ENCODE measurements at regions not wholly inside any gene's neighbourhood (a gene's known extent, or its start where the extent isn't known, plus 50 kb on each side); places are given as distances from the start of the nearest gene placed in this dataset.

GRCh38 chr1:239647964-239648632 lies 261.7 kb downstream of the CHRM3 start:
- TF ChIP-seq, protein P1, sequence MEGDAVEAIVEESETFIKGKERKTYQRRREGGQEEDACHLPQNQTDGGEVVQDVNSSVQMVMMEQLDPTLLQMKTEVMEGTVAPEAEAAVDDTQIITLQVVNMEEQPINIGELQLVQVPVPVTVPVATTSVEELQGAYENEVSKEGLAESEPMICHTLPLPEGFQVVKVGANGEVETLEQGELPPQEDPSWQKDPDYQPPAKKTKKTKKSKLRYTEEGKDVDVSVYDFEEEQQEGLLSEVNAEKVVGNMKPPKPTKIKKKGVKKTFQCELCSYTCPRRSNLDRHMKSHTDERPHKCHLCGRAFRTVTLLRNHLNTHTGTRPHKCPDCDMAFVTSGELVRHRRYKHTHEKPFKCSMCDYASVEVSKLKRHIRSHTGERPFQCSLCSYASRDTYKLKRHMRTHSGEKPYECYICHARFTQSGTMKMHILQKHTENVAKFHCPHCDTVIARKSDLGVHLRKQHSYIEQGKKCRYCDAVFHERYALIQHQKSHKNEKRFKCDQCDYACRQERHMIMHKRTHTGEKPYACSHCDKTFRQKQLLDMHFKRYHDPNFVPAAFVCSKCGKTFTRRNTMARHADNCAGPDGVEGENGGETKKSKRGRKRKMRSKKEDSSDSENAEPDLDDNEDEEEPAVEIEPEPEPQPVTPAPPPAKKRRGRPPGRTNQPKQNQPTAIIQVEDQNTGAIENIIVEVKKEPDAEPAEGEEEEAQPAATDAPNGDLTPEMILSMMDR (IDR thresholded peaks at IDR 0.05; ENCODE audit: unreplicated experiment), result no peak
- DNase-seq (ENCODE audit: low spot score in 2 of 2, unreplicated experiment in 2 of 2), result no peak
- Mint-ChIP-seq H3K4me3 (no peak overlapping the region), H3K27ac (no peak overlapping the region), H3K27me3 (ENCODE audit: low read depth) (no peaks in the 10 kb centered on the region), H3K36me3 (peaks cover 3% of the 10 kb centered on the region), H3K4me1 (peaks cover 6% of the 10 kb centered on the region), H3K9me3 (peaks cover 4% of the 10 kb centered on the region)

GRCh38 chr1:239655023-239655422 lies 268.7 kb downstream of the CHRM3 start:
- no peak overlapping the region for H3K27ac Mint-ChIP-seq
- peaks cover 23% of the 10 kb centered on the region for H3K4me1 Mint-ChIP-seq
- no peaks in the 10 kb centered on the region for H3K27me3 Mint-ChIP-seq (ENCODE audit: low read depth)
- H3K36me3 Mint-ChIP-seq, result no peaks in the 10 kb centered on the region
- TF ChIP-seq, protein P1 (IDR thresholded peaks at IDR 0.05; ENCODE audit: unreplicated experiment), result no peak
- no peak overlapping the region for H3K4me3 Mint-ChIP-seq
- no peak for DNase-seq (ENCODE audit: low spot score in 2 of 2, unreplicated experiment in 2 of 2)
- H3K9me3 Mint-ChIP-seq, result peaks cover 4% of the 10 kb centered on the region

DNA sequence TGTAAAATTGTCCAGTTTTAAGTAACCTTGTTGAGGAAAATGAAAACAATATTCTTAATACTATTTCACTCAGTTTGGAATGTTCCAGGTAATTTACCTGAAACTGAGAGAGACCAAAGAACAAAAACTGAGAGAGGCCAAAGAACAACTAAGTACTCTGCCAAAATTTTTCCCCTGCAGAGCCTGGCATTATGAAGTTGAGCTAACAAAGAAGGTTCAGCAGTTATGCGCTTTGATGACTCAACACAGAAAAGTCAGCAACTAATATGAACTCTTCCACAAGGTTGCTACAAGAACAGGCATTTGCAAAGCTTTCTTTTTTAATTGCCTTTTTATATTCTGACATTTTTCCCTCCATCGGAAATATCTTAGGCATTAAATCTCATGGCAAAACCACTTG lies 270.9 kb downstream of the CHRM3 start:
- H3K4me1 Mint-ChIP-seq, result peaks cover 19% of the 10 kb centered on the region
- H3K36me3 Mint-ChIP-seq, result no peaks in the 10 kb centered on the region
- no peak overlapping the region for H3K27ac Mint-ChIP-seq
- H3K27me3 Mint-ChIP-seq (ENCODE audit: low read depth), result no peaks in the 10 kb centered on the region
- no peak overlapping the region for H3K4me3 Mint-ChIP-seq
- no peaks in the 10 kb centered on the region for H3K9me3 Mint-ChIP-seq
- DNase-seq (ENCODE audit: low spot score in 2 of 2, unreplicated experiment in 2 of 2), result no peak
- TF ChIP-seq, protein P1 (IDR thresholded peaks at IDR 0.05; ENCODE audit: unreplicated experiment), result no peak

DNA sequence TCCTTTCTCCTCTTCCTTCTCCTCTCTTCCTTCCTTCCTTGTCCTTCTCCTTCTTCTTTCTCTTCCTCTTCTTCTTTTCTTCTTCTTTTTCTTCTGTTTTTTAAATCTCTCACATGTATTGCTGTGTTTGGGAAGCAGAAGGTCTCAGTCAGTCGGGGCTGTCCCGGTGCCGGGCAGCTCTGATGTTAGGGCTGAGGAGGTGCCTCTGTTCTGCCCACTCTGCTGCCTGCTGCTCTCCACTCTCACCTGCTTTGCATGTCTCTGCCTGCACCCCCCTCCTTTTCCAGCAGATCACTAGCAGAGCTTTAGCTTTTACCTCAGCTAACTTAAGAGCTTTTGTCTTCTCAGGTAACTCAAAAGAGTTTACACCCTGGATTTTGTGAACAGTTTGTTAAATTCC lies 276.6 kb downstream of the CHRM3 start:
- no peak overlapping the region for H3K27ac Mint-ChIP-seq
- no peaks in the 10 kb centered on the region for H3K27me3 Mint-ChIP-seq (ENCODE audit: low read depth)
- H3K4me3 Mint-ChIP-seq, result no peak overlapping the region

GRCh38 chr1:239672256-239672655 lies 285.9 kb downstream of the CHRM3 start:
- Mint-ChIP-seq H3K27ac (no peak overlapping the region), H3K36me3 (peaks cover 1% of the 10 kb centered on the region), H3K9me3 (peaks cover 4% of the 10 kb centered on the region), H3K4me1 (peaks cover 10% of the 10 kb centered on the region), H3K4me3 (no peak overlapping the region), H3K27me3 (ENCODE audit: low read depth) (no peaks in the 10 kb centered on the region)
- TF ChIP-seq, protein P1 (IDR thresholded peaks at IDR 0.05; ENCODE audit: unreplicated experiment), result no peak
- no peak for DNase-seq (ENCODE audit: low spot score in 2 of 2, unreplicated experiment in 2 of 2)

More for the DNA sequence above, 276.6 kb downstream of the CHRM3 start:
- H3K9me3 Mint-ChIP-seq, result no peaks in the 10 kb centered on the region
- H3K36me3 Mint-ChIP-seq, result no peaks in the 10 kb centered on the region
- TF ChIP-seq, protein P1 (IDR thresholded peaks at IDR 0.05; ENCODE audit: unreplicated experiment), result no peak
- H3K4me1 Mint-ChIP-seq, result peaks cover 6% of the 10 kb centered on the region
- no peak for DNase-seq (ENCODE audit: low spot score in 2 of 2, unreplicated experiment in 2 of 2)

Measured in mesothelial cell of epicardium (in vitro differentiated cells).